ENCODE measurements at regions not wholly inside any gene's neighbourhood (a gene's known extent, or its start where the extent isn't known, plus 50 kb on each side); places are given as distances from the start of the nearest gene placed in this dataset.

- TF ChIP-seq POLR2A (IDR thresholded peaks at IDR 0.05): no peak
- no peak for TF ChIP-seq CTCF (IDR thresholded peaks at IDR 0.05)
- Histone ChIP-seq H3K27me3 (no peaks in the 10 kb centered on the region), H3K9me3 (no peaks in the 10 kb centered on the region), H3K4me1 (peaks cover 0 to 25% (median 4%) of the 10 kb centered on the region in 12 donors), H3K36me3 (no peaks in the 10 kb centered on the region), H3K4me3 (no peak overlapping the region), H3K27ac (peak overlapping the region in 2 of 12 donors; percentile 2 to 11)
- ATAC-seq (peak; percentile 79 to 87 (median 82)), DNase-seq (peak in 4 of 5 donors; percentile 18 to 44 (median 26))
- intact Hi-C loops (cut with DNase I): loop anchor here in 1 of 10 donors (5.0 kb wide), 1 partner anchor 366 kb away; the partner anchor contains the start of gene OSR1
- WGBS, 4 donors: 17 to 35% (median 26%) methylated on average over 5 of the region's 5 CpGs
Observed at GRCh38 chr2:18991177-18992168, 366.9 kb downstream of the OSR1 start.

- DNase-seq: no peak
- intact Hi-C loops (cut with DNase I): loop anchor here in 9 of 10 donors (5.0 to 10.0 kb wide), 5 partner anchors 366 to 876 kb away; partner anchors contain the start of gene OSR1 (in 5 of the 9)
Observed at GRCh38 chr2:18988631-18989232, 369.7 kb downstream of the OSR1 start.

GRCh38 chr2:18987592-18988073 is 370.8 kb downstream of the OSR1 start:
- 9 to 19% (median 12%) methylated on average over 4 of the region's 4 CpGs for WGBS, 4 donors
- H3K27ac ChIP-seq: peak overlapping the region in 1 of 12 donors; percentile 14
- no peaks in the 10 kb centered on the region for H3K9me3 ChIP-seq
- H3K36me3 ChIP-seq: no peaks in the 10 kb centered on the region
- TF ChIP-seq CTCF (IDR thresholded peaks at IDR 0.05) (peak in 8 of 12 donors; percentile 5 to 56 (median 46)), POLR2A (IDR thresholded peaks at IDR 0.05) (no peak)
- no peak overlapping the region for H3K4me3 ChIP-seq
- intact Hi-C loops (cut with DNase I): loop anchor here in 9 of 10 donors (5.0 to 10.0 kb wide), 5 partner anchors 367 to 877 kb away; partner anchors contain the start of gene OSR1 (in 5 of the 9)
- DNase-seq (peak; percentile 71 to 82 (median 80)), ATAC-seq (peak in 2 of 4 donors; percentile 57 to 72)
- peaks cover 0 to 25% (median 4%) of the 10 kb centered on the region in 12 donors for H3K4me1 ChIP-seq
- H3K27me3 ChIP-seq: no peaks in the 10 kb centered on the region

More at GRCh38 chr2:18988631-18989232, 369.7 kb downstream of the OSR1 start:
- H3K27ac ChIP-seq: no peak overlapping the region
- H3K4me3 ChIP-seq: no peak overlapping the region
- H3K4me1 ChIP-seq: peaks cover 0 to 25% (median 4%) of the 10 kb centered on the region in 12 donors
- no peak for TF ChIP-seq CTCF (IDR thresholded peaks at IDR 0.05)
- no peaks in the 10 kb centered on the region for H3K36me3 ChIP-seq
- no peaks in the 10 kb centered on the region for H3K27me3 ChIP-seq
- WGBS, 4 donors: 86 to 97% (median 87%) methylated on average over 3 of the region's 3 CpGs
- no peak for ATAC-seq
- no peaks in the 10 kb centered on the region for H3K9me3 ChIP-seq

All from heart left ventricle (tissue), 16 donors.